Dermis microvascular lymphatic vessel endothelial cell (primary cell): ENCODE measurements at regions not wholly inside any gene's neighbourhood (a gene's known extent, or its start where the extent isn't known, plus 50 kb on each side); places are given as distances from the start of the nearest gene placed in this dataset.
A peak's percentile ranks its signal among the peaks of the same experiment; 100 is the strongest.

Experiments used
- DNase-seq, 2 donors: peaks; one replicate each; pipeline versions ENCODE4 v3.0.0 to v3.0.0-alpha.2; 2010; ENCODE audit warnings: low read depth in 2 of 2

DNA sequence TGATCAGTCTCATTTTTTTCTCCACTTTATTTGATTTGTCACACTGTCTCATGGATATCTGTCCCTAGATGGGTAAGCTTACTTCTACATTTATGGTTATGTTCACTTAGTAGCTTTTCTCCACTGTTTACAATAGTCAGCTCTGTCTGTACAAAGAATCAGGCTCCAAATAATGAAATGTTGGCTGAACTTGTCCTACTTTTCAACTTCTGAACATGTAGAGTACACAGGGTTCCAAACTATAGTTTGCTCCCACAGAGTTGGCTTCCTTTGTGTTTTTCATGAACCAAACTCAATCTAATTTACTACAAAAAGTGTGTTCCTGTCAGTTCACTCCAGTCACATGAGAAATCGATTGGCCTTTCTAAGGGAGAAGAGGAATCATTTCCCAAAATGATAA is 175.0 kb downstream of the CCDC71L start:
- no peak for DNase-seq

DNA sequence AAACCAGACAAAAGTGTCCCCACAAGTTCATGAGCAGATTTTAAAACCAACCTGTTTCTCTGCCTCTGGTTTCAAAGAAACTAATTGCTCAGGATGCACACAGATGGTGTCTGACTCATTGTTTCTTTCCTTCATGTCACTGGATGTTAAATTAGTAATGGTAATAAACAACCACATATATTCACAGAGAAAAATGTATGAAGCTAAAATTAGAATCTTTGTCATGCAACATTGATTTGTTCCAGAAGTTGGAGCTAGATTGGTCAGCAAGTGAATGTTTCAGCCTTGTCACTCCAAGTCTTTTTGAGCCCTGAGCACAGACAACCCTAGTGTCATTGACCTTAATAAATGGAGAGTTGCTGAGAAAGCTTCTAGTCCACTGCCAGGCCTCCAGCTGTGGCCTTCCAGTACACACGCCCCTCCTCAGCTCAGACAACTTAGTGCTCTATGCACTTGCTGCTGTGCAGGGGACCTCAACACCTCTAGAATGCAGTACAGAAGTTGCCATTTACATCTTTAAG is 175.9 kb downstream of the CCDC71L start:
- DNase-seq, result peak; percentile 85 to 86

GRCh38 chr7:106484562-106484961 is 176.4 kb downstream of the CCDC71L start:
- DNase-seq, result no peak

- no peak for DNase-seq
Measured at GRCh38 chr7:106482091-106482490, 178.9 kb downstream of the CCDC71L start.

- DNase-seq, result peak; percentile 89 to 93
Measured at GRCh38 chr7:106480616-106481031, 180.3 kb downstream of the CCDC71L start.

- DNase-seq, result no peak
Measured at GRCh38 chr7:106480161-106480579, 180.8 kb downstream of the CCDC71L start.

- no peak for DNase-seq
Measured at GRCh38 chr7:106476751-106477150, 184.2 kb downstream of the CCDC71L start.

- DNase-seq, result no peak
Measured at GRCh38 chr7:106472741-106473140, 188.0 kb upstream of the NAMPT start.

DNA sequence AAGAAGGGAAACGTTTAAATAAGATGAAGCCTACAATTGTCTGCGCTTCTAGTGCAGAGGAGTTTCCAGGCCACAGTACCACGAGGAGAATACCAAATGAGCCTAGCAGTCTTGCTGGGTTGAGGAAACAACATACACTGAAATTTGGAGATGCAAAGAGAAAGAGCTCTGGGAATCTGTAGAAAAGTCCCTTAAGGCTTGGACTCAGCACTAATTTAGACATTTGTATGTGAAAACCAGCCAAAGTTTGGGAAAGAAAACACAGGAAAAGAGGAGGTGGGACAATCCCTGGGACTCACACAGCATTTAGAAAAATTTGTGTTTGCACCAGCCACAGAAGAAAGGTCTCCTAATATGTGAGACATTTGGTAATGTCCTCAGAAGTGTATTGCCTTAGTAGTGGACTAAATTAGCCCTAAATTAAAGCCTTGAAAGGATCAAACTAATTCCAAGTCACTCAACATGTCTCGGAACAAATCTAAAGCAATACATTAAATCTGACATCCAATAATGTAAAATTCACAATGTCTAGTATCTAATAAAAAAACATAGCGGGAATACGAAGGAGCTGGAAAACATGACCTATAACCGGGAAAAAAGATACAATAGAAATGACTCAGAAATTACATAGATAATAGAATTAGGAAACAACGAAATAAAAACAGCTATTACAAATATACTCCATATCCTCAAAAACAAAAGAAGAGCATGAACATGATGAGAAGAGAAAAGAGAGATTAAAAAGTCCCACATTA is 187.1 kb upstream of the NAMPT start:
- DNase-seq, result peak; percentile 67 to 74

DNA sequence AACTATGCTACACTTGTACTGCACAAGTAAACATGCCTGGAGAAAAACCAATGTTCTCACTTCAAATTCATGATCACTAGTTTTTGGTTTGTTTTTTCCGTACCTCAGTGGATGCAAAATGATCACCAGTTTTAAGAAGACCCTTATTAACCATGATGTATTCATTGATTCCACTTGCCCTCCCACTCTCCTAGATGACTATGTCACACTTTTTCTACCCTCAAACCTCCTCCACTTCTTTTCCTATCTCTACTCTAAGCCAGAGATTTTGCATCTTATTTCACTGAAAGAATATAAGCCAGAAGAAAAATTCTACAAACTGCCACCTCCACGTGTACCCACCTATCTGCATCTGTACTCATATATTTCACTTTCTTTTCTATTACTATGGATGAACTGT is 186.2 kb upstream of the NAMPT start:
- DNase-seq, result no peak

DNA sequence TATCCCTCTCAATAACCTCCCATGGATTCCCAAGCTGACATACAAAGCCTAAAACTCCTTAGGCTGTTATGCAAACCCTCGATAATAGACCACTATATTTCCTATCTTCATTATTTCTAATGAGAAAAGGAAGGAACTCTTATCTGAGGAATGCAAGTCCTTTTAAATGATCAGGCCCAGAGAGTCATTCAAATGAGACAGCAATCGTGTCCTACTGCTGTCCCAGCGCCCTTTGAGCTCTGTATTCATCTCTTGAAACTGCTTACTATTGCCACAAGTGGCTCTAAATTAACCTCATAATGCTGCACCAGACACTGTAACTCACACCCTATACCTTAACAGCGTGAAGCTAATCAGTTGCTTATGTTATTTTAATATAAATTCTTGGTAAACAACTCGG is 182.1 kb upstream of the NAMPT start:
- DNase-seq, result no peak

- no peak for DNase-seq
Measured at GRCh38 chr7:106465704-106466468, 181.1 kb upstream of the NAMPT start.

GRCh38 chr7:106464651-106465050 is 179.9 kb upstream of the NAMPT start:
- DNase-seq, result no peak

GRCh38 chr7:106463851-106464611 is 179.2 kb upstream of the NAMPT start:
- no peak for DNase-seq

DNA sequence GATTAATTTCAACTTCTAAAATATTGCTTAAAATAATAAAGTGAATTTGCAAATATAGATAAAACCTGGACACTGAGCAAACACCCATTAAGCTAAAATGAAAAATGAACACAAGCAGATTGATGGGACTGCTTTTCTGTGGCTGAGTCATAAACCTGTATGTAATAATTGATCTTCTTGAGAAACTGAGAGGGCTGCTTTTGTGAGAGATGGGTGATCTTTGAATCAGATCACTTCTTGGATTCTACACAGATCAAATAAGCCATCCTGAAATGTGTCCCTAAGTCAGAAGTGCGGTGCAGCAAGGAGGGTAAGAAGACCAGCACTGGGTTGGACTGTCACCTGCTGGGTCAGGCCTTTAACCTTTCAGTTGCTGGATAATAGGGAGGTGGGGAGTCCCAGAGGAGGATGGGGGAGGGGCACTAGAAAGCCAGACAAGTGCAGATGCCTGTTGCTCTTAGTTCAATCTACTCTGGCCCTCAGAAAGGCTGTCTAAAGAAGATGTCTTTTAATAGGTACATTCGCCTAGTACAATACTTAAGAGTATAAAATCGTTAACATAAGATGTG is 178.2 kb upstream of the NAMPT start:
- DNase-seq, result no peak

DNA sequence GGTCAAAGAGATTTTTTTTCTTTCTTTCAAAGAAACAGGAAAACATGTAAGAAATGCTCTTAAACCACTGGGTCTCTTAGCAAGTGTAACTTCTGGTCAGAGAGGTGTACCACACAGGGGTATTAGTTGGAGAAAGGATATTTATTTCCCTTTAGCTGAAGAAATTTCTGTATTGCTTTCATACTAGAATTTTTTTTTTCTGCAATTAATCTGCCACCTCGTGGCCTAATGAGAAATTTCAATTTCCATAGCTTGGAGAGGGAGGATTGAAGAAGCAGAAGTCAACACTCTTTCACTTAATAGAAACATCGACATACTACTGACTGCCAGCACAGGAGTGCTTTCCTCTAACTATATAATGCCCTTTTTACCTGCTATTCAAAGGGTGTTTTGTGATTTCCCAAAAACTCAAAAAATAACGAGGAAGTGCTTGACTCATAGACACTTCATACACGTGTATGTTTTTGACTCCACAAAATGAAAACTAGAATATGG is 177.6 kb upstream of the NAMPT start:
- DNase-seq, result peak; percentile 55 to 60

- no peak for DNase-seq
Measured at GRCh38 chr7:106460792-106461254, 176.0 kb upstream of the NAMPT start.

- no peak for DNase-seq
Measured at GRCh38 chr7:106459397-106460072, 174.8 kb upstream of the NAMPT start.

- no peak for DNase-seq
Measured at GRCh38 chr7:106457678-106458077, 172.9 kb upstream of the NAMPT start.

- DNase-seq, result no peak
Measured at GRCh38 chr7:106456329-106456728, 171.5 kb upstream of the NAMPT start.
